ENCODE measurements at regions not wholly inside any gene's neighbourhood (a gene's known extent, or its start where the extent isn't known, plus 50 kb on each side); places are given as distances from the start of the nearest gene placed in this dataset.

GRCh38 chr16:50863644-50864144, 121.8 kb downstream of the CYLD start:
- no peak for TF ChIP-seq CTCF (IDR thresholded peaks at IDR 0.05)
- no peak for TF ChIP-seq POLR2A (IDR thresholded peaks at IDR 0.05)
- TF ChIP-seq POLR2AphosphoS5 (IDR thresholded peaks at IDR 0.05) = no peak
